ENCODE measurements at regions not wholly inside any gene's neighbourhood (a gene's known extent, or its start where the extent isn't known, plus 50 kb on each side); places are given as distances from the start of the nearest gene placed in this dataset.

- TF ChIP-seq TCF12 (IDR thresholded peaks at IDR 0.05; ENCODE audit: low read depth) (no peak), REST (IDR thresholded peaks at IDR 0.05; ENCODE audit: low read depth) (no peak), RAD21 (IDR thresholded peaks at IDR 0.05; ENCODE audit: low read depth) (no peak), MAX (IDR thresholded peaks at IDR 0.05) (no peak), NFIC (IDR thresholded peaks at IDR 0.05) (no peak), CEBPB (IDR thresholded peaks at IDR 0.05) (no peak), TEAD4 (IDR thresholded peaks at IDR 0.05) (no peak), EGR1 (IDR thresholded peaks at IDR 0.05) (no peak), ZBTB7A (IDR thresholded peaks at IDR 0.05; ENCODE audit: low read depth) (no peak), YY1 (IDR thresholded peaks at IDR 0.05; ENCODE audit: low read depth) (no peak), FOXM1 (IDR thresholded peaks at IDR 0.05; ENCODE audit: borderline replicate concordance, low read depth) (no peak)
These were observed 247.6 kb upstream of the FBXL7 start for GRCh38 chr5:15252331-15252730.

GRCh38 chr5:15249152-15249551 lies 250.8 kb upstream of the FBXL7 start:
- TF ChIP-seq EP300 (IDR thresholded peaks at IDR 0.05; ENCODE audit: borderline replicate concordance) (no peak), CEBPB (IDR thresholded peaks at IDR 0.05) (no peak), REST (IDR thresholded peaks at IDR 0.05; ENCODE audit: low read depth) (no peak), TCF12 (IDR thresholded peaks at IDR 0.05; ENCODE audit: low read depth) (no peak), EGR1 (IDR thresholded peaks at IDR 0.05) (no peak), TAF1 (IDR thresholded peaks at IDR 0.05; ENCODE audit: low read depth) (no peak), USF1 (IDR thresholded peaks at IDR 0.05) (no peak), FOXM1 (IDR thresholded peaks at IDR 0.05; ENCODE audit: borderline replicate concordance, low read depth) (no peak), YY1 (IDR thresholded peaks at IDR 0.05; ENCODE audit: low read depth) (no peak), NFIC (IDR thresholded peaks at IDR 0.05) (no peak), TEAD4 (IDR thresholded peaks at IDR 0.05) (no peak), CREB1 (IDR thresholded peaks at IDR 0.05; ENCODE audit: low read depth) (no peak), RAD21 (IDR thresholded peaks at IDR 0.05; ENCODE audit: low read depth) (no peak)

- TF ChIP-seq CEBPB (IDR thresholded peaks at IDR 0.05) (no peak), CREB1 (IDR thresholded peaks at IDR 0.05; ENCODE audit: low read depth) (no peak), MAX (IDR thresholded peaks at IDR 0.05) (no peak), ZBTB7A (IDR thresholded peaks at IDR 0.05; ENCODE audit: low read depth) (no peak), TCF12 (IDR thresholded peaks at IDR 0.05; ENCODE audit: low read depth) (no peak), FOXM1 (IDR thresholded peaks at IDR 0.05; ENCODE audit: borderline replicate concordance, low read depth) (no peak), NFIC (IDR thresholded peaks at IDR 0.05) (no peak), EP300 (IDR thresholded peaks at IDR 0.05; ENCODE audit: borderline replicate concordance) (no peak), TAF1 (IDR thresholded peaks at IDR 0.05; ENCODE audit: low read depth) (no peak), YY1 (IDR thresholded peaks at IDR 0.05; ENCODE audit: low read depth) (no peak), RAD21 (IDR thresholded peaks at IDR 0.05; ENCODE audit: low read depth) (no peak), REST (IDR thresholded peaks at IDR 0.05; ENCODE audit: low read depth) (no peak), TEAD4 (IDR thresholded peaks at IDR 0.05) (no peak)
These were observed 251.2 kb upstream of the FBXL7 start for GRCh38 chr5:15248731-15249130.

- no peak for TF ChIP-seq YY1 (IDR thresholded peaks at IDR 0.05; ENCODE audit: low read depth)
- no peak for TF ChIP-seq NFIC (IDR thresholded peaks at IDR 0.05)
- no peak for TF ChIP-seq FOXM1 (IDR thresholded peaks at IDR 0.05; ENCODE audit: borderline replicate concordance, low read depth)
- no peak for TF ChIP-seq ZBTB7A (IDR thresholded peaks at IDR 0.05; ENCODE audit: low read depth)
- TF ChIP-seq REST (IDR thresholded peaks at IDR 0.05; ENCODE audit: low read depth), result no peak
- no peak for TF ChIP-seq EP300 (IDR thresholded peaks at IDR 0.05; ENCODE audit: borderline replicate concordance)
- no peak for TF ChIP-seq RAD21 (IDR thresholded peaks at IDR 0.05; ENCODE audit: low read depth)
- TF ChIP-seq CREB1 (IDR thresholded peaks at IDR 0.05; ENCODE audit: low read depth), result no peak
- TF ChIP-seq MAX (IDR thresholded peaks at IDR 0.05), result no peak
- TF ChIP-seq TCF12 (IDR thresholded peaks at IDR 0.05; ENCODE audit: low read depth), result no peak
These were observed 254.1 kb upstream of the FBXL7 start for GRCh38 chr5:15245913-15246312.

Measured in Ishikawa (cell line).